ENCODE measurements at regions not wholly inside any gene's neighbourhood (a gene's known extent, or its start where the extent isn't known, plus 50 kb on each side); places are given as distances from the start of the nearest gene placed in this dataset.

DNA sequence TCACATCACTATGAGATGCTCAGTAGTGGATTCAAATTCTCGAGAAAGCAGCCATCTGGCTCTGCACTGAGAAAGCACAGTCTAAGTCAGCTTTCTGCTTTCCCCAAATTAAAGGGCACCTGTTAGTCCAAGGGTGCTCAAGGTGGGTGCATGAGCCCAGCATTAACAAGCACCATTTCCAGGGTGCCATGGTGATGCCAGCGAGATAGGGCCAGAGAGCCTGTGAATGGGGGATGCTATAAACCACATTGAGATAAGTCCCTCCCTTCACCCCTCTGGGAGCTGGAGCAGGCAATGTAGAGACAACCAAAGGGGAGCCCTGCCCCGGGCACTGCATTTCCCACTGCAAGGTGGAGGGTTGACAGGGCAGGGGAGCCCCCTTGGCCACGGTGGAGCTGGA lies 568.2 kb downstream of the AJAP1 start:
- no peak for TF ChIP-seq POLR2A (IDR thresholded peaks at IDR 0.05)
- TF ChIP-seq, protein P1, sequence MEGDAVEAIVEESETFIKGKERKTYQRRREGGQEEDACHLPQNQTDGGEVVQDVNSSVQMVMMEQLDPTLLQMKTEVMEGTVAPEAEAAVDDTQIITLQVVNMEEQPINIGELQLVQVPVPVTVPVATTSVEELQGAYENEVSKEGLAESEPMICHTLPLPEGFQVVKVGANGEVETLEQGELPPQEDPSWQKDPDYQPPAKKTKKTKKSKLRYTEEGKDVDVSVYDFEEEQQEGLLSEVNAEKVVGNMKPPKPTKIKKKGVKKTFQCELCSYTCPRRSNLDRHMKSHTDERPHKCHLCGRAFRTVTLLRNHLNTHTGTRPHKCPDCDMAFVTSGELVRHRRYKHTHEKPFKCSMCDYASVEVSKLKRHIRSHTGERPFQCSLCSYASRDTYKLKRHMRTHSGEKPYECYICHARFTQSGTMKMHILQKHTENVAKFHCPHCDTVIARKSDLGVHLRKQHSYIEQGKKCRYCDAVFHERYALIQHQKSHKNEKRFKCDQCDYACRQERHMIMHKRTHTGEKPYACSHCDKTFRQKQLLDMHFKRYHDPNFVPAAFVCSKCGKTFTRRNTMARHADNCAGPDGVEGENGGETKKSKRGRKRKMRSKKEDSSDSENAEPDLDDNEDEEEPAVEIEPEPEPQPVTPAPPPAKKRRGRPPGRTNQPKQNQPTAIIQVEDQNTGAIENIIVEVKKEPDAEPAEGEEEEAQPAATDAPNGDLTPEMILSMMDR (IDR thresholded peaks at IDR 0.05) = no peak
